Neural progenitor cell (in vitro differentiated cells): ENCODE measurements at regions not wholly inside any gene's neighbourhood (a gene's known extent, or its start where the extent isn't known, plus 50 kb on each side); places are given as distances from the start of the nearest gene placed in this dataset.
"Not testable (repeated sequence)": the region's sequence is repeated elsewhere in the genome, so short reads cannot be mapped to it uniquely, and the experiment has no call there.

ENCODE experiments used
- EZH2phosphoT487 ChIP-seq: fragments of 200-600 bp; sonication (generic); IDR thresholded peaks from 2 replicates; pipeline ENCODE4 v1.6.1; 2017; ENCODE audit warnings: antibody characterized with exemption
- TF ChIP-seq, protein P1 (sequence below): fragments of 200-600 bp; sonication (generic); IDR thresholded peaks from 2 replicates; pipeline ENCODE4 v1.5.1; 2017; ENCODE audit warnings: antibody characterized with exemption, mild to moderate bottlenecking

DNA sequence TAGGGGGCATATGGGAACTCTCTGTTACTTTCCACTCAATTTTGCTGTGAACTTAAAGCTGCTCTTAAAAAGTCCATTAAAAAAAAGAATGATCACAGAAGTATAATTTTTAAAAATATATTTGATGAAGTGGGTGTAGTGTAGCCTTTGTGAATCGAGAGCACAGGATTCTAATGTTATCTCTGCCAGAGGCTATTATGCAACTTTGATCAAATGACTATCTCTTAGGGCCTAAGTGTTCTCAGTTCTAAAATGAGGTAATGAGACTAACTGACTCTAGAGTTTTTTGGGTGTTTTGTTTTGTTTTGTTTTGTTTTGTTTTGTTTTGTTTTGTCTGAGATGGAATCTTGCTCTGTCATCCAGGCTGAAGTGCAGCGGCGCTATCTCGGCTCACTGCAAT, 143.2 kb downstream of the FAM72B start:
- TF ChIP-seq, protein P1, sequence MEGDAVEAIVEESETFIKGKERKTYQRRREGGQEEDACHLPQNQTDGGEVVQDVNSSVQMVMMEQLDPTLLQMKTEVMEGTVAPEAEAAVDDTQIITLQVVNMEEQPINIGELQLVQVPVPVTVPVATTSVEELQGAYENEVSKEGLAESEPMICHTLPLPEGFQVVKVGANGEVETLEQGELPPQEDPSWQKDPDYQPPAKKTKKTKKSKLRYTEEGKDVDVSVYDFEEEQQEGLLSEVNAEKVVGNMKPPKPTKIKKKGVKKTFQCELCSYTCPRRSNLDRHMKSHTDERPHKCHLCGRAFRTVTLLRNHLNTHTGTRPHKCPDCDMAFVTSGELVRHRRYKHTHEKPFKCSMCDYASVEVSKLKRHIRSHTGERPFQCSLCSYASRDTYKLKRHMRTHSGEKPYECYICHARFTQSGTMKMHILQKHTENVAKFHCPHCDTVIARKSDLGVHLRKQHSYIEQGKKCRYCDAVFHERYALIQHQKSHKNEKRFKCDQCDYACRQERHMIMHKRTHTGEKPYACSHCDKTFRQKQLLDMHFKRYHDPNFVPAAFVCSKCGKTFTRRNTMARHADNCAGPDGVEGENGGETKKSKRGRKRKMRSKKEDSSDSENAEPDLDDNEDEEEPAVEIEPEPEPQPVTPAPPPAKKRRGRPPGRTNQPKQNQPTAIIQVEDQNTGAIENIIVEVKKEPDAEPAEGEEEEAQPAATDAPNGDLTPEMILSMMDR, result not testable (repeated sequence)
- TF ChIP-seq EZH2phosphoT487, result not testable (repeated sequence)
